ENCODE measurements at regions not wholly inside any gene's neighbourhood (a gene's known extent, or its start where the extent isn't known, plus 50 kb on each side); places are given as distances from the start of the nearest gene placed in this dataset.

GRCh38 chr9:80435591-80435990, 863.8 kb downstream of the TLE4 start:
- TF ChIP-seq, protein P1, sequence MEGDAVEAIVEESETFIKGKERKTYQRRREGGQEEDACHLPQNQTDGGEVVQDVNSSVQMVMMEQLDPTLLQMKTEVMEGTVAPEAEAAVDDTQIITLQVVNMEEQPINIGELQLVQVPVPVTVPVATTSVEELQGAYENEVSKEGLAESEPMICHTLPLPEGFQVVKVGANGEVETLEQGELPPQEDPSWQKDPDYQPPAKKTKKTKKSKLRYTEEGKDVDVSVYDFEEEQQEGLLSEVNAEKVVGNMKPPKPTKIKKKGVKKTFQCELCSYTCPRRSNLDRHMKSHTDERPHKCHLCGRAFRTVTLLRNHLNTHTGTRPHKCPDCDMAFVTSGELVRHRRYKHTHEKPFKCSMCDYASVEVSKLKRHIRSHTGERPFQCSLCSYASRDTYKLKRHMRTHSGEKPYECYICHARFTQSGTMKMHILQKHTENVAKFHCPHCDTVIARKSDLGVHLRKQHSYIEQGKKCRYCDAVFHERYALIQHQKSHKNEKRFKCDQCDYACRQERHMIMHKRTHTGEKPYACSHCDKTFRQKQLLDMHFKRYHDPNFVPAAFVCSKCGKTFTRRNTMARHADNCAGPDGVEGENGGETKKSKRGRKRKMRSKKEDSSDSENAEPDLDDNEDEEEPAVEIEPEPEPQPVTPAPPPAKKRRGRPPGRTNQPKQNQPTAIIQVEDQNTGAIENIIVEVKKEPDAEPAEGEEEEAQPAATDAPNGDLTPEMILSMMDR (IDR thresholded peaks at IDR 0.05; ENCODE audit: insufficient read depth, low read length, missing control alignments): no peak
- ChIA-PET CTCF (no interaction called here), POLR2A (no interaction called here)
- DNase-seq (ENCODE audit: low read depth, low spot score): no peak
- no peak overlapping the region for H3K4me3 ChIP-seq (ENCODE audit: low read depth, low read length)

DNA sequence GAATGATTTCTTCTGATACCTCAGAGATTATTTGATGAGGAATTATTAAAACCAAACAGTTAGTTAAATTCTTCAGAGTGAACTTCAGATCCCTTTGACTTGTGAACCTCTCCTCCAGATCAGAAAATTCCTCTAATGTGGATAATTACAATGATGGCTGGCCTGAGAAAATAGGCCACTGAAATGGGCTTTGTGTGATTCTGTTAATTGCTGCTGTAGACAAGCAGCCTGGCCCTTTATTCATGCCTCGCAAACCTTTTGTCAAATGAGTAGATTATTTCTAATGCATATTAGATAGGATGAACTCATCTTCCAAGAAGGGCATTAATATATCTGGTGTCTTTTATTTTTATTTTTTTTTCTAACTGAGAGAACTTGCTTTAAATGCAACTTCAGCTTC, 855.2 kb downstream of the TLE4 start:
- TF ChIP-seq, protein P1 (IDR thresholded peaks at IDR 0.05; ENCODE audit: insufficient read depth, low read length, missing control alignments): no peak
- no peak overlapping the region for H3K4me3 ChIP-seq (ENCODE audit: low read depth, low read length)
- ChIA-PET CTCF (no interaction called here), POLR2A (no interaction called here)
- DNase-seq (ENCODE audit: low read depth, low spot score): no peak

- no peak for DNase-seq (ENCODE audit: low read depth, low spot score)
- no peak overlapping the region for H3K4me3 ChIP-seq (ENCODE audit: low read depth, low read length)
- ChIA-PET POLR2A (no interaction called here), CTCF (no interaction called here)
- TF ChIP-seq, protein P1 (IDR thresholded peaks at IDR 0.05; ENCODE audit: insufficient read depth, low read length, missing control alignments): no peak
Observed at GRCh38 chr9:80417211-80417773, 845.5 kb downstream of the TLE4 start.

- ChIA-PET POLR2A (no interaction called here), CTCF (no interaction called here)
- H3K4me3 ChIP-seq (ENCODE audit: low read depth, low read length): no peak overlapping the region
- TF ChIP-seq, protein P1 (IDR thresholded peaks at IDR 0.05; ENCODE audit: insufficient read depth, low read length, missing control alignments): no peak
- no peak for DNase-seq (ENCODE audit: low read depth, low spot score)
Observed at GRCh38 chr9:80410106-80410505, 838.3 kb downstream of the TLE4 start.

- POLR2A ChIA-PET: no interaction called here
- no peak overlapping the region for H3K4me3 ChIP-seq (ENCODE audit: low read depth, low read length)
- TF ChIP-seq, protein P1 (IDR thresholded peaks at IDR 0.05; ENCODE audit: insufficient read depth, low read length, missing control alignments): no peak
- no peak for DNase-seq (ENCODE audit: low read depth, low spot score)
- CTCF ChIA-PET: no interaction called here
Observed at GRCh38 chr9:80407220-80407619, 835.5 kb downstream of the TLE4 start.

- TF ChIP-seq, protein P1 (IDR thresholded peaks at IDR 0.05; ENCODE audit: insufficient read depth, low read length, missing control alignments): no peak
- ChIA-PET POLR2A (no interaction called here), CTCF (no interaction called here)
- no peak for DNase-seq (ENCODE audit: low read depth, low spot score)
- H3K4me3 ChIP-seq (ENCODE audit: low read depth, low read length): no peak overlapping the region
Observed at GRCh38 chr9:80401243-80401642, 829.5 kb downstream of the TLE4 start.
